ENCODE measurements at regions not wholly inside any gene's neighbourhood (a gene's known extent, or its start where the extent isn't known, plus 50 kb on each side); places are given as distances from the start of the nearest gene placed in this dataset.

GRCh38 chr5:4777435-4777834, 362.7 kb upstream of the ADAMTS16 start:
- DNase-seq = no peak

GRCh38 chr5:4780633-4781032, 359.5 kb upstream of the ADAMTS16 start:
- no peak for DNase-seq

- no peak for DNase-seq
Measured at GRCh38 chr5:4781299-4781698, 358.8 kb upstream of the ADAMTS16 start.

- DNase-seq = no peak
Measured at GRCh38 chr5:4785971-4786370, 354.2 kb upstream of the ADAMTS16 start.

- DNase-seq = no peak
Measured at GRCh38 chr5:4797445-4797844, 342.7 kb upstream of the ADAMTS16 start.

- DNase-seq = no peak
Measured at GRCh38 chr5:4802044-4802443, 338.1 kb upstream of the ADAMTS16 start.

- DNase-seq = no peak
Measured at GRCh38 chr5:4804691-4805360, 335.3 kb upstream of the ADAMTS16 start.

GRCh38 chr5:4815002-4815401, 325.1 kb upstream of the ADAMTS16 start:
- DNase-seq = no peak

- no peak for DNase-seq
Measured at GRCh38 chr5:4817767-4818166, 322.4 kb upstream of the ADAMTS16 start.

- no peak for DNase-seq
Measured at GRCh38 chr5:4831325-4831724, 308.8 kb upstream of the ADAMTS16 start.

GRCh38 chr5:4832471-4832870, 307.7 kb upstream of the ADAMTS16 start:
- DNase-seq = no peak

GRCh38 chr5:4833104-4833738, 306.9 kb upstream of the ADAMTS16 start:
- no peak for DNase-seq

GRCh38 chr5:4837489-4838058, 302.6 kb upstream of the ADAMTS16 start:
- DNase-seq = no peak

- DNase-seq = no peak
Measured at GRCh38 chr5:4845221-4845620, 294.9 kb upstream of the ADAMTS16 start.

GRCh38 chr5:4847766-4848165, 292.4 kb upstream of the ADAMTS16 start:
- no peak for DNase-seq

GRCh38 chr5:4855036-4855435, 285.1 kb upstream of the ADAMTS16 start:
- no peak for DNase-seq

GRCh38 chr5:4855880-4856279, 284.2 kb upstream of the ADAMTS16 start:
- DNase-seq = no peak

GRCh38 chr5:4857761-4858160, 282.4 kb upstream of the ADAMTS16 start:
- DNase-seq = no peak

GRCh38 chr5:4859500-4860235, 280.5 kb upstream of the ADAMTS16 start:
- no peak for DNase-seq

- no peak for DNase-seq
Measured at GRCh38 chr5:4860631-4861030, 279.5 kb upstream of the ADAMTS16 start.

GRCh38 chr5:4862500-4862899, 277.6 kb upstream of the ADAMTS16 start:
- peak; percentile 6 for DNase-seq

- DNase-seq = no peak
Measured at GRCh38 chr5:4866131-4866659, 273.9 kb upstream of the ADAMTS16 start.

GRCh38 chr5:4866817-4867216, 273.3 kb upstream of the ADAMTS16 start:
- DNase-seq = no peak
